ENCODE measurements at regions not wholly inside any gene's neighbourhood (a gene's known extent, or its start where the extent isn't known, plus 50 kb on each side); places are given as distances from the start of the nearest gene placed in this dataset.

- Histone ChIP-seq H3K36me3 (replicated peaks; ENCODE audit: insufficient read depth, low read length) (no peaks in the 10 kb centered on the region), H3K4me2 (ENCODE audit: low read depth, low read length) (no peak overlapping the region), H3K27ac (ENCODE audit: low read length) (no peak overlapping the region), H3K9me3 (replicated peaks; ENCODE audit: insufficient read depth, low read length) (no peaks in the 10 kb centered on the region), H3K9me2 (replicated peaks; ENCODE audit: insufficient read depth, low read length) (no peaks in the 10 kb centered on the region), H3K79me2 (ENCODE audit: low read length) (no peaks in the 10 kb centered on the region), H3K27me3 (replicated peaks; ENCODE audit: insufficient read depth, low read length) (no peaks in the 10 kb centered on the region), H3F3A (ENCODE audit: insufficient read depth, low read length) (no peaks in the 10 kb centered on the region), H3K9ac (ENCODE audit: low read length) (no peak overlapping the region), H2AFZ (ENCODE audit: low read length) (no peak overlapping the region), H3K4me1 (ENCODE audit: low read length) (no peaks in the 10 kb centered on the region), H3K4me3 (ENCODE audit: low read length) (no peak overlapping the region), H4K20me1 (ENCODE audit: insufficient read depth, low read length) (no peaks in the 10 kb centered on the region)
- TF ChIP-seq EZH2 (optimal IDR thresholded peaks at IDR 0.05; ENCODE audit: low read depth, low read length), result no peak
- TF ChIP-seq CTCF (IDR thresholded peaks at IDR 0.05; ENCODE audit: low read length), result no peak
- TF ChIP-seq EZH2phosphoT487 (IDR thresholded peaks at IDR 0.05; ENCODE audit: low read length), result no peak
- no peak for DNase-seq
Measured at GRCh38 chr2:104481341-104481740, 372.6 kb upstream of the POU3F3 start.

- H3F3A ChIP-seq (ENCODE audit: insufficient read depth, low read length), result no peaks in the 10 kb centered on the region
- DNase-seq, result no peak
- H4K20me1 ChIP-seq (ENCODE audit: insufficient read depth, low read length), result no peaks in the 10 kb centered on the region
Measured at GRCh38 chr2:104487366-104487765, 366.5 kb upstream of the POU3F3 start.

GRCh38 chr2:104493698-104494097 lies 360.2 kb upstream of the POU3F3 start:
- Histone ChIP-seq H3K9ac (ENCODE audit: low read length) (no peak overlapping the region), H2AFZ (ENCODE audit: low read length) (no peak overlapping the region), H3K27ac (ENCODE audit: low read length) (no peak overlapping the region), H3K4me2 (ENCODE audit: low read depth, low read length) (no peak overlapping the region), H4K20me1 (ENCODE audit: insufficient read depth, low read length) (no peaks in the 10 kb centered on the region), H3K9me3 (replicated peaks; ENCODE audit: insufficient read depth, low read length) (no peaks in the 10 kb centered on the region), H3K4me1 (ENCODE audit: low read length) (no peaks in the 10 kb centered on the region), H3K27me3 (replicated peaks; ENCODE audit: insufficient read depth, low read length) (no peaks in the 10 kb centered on the region), H3K79me2 (ENCODE audit: low read length) (no peaks in the 10 kb centered on the region), H3K36me3 (replicated peaks; ENCODE audit: insufficient read depth, low read length) (no peaks in the 10 kb centered on the region), H3F3A (ENCODE audit: insufficient read depth, low read length) (no peaks in the 10 kb centered on the region), H3K4me3 (ENCODE audit: low read length) (no peak overlapping the region), H3K9me2 (replicated peaks; ENCODE audit: insufficient read depth, low read length) (no peaks in the 10 kb centered on the region)
- DNase-seq, result no peak
- TF ChIP-seq CTCF (IDR thresholded peaks at IDR 0.05; ENCODE audit: low read length) (no peak), EZH2phosphoT487 (IDR thresholded peaks at IDR 0.05; ENCODE audit: low read length) (no peak), EZH2 (optimal IDR thresholded peaks at IDR 0.05; ENCODE audit: low read depth, low read length) (no peak)

More at GRCh38 chr2:104487366-104487765, 366.5 kb upstream of the POU3F3 start:
- TF ChIP-seq CTCF (IDR thresholded peaks at IDR 0.05; ENCODE audit: low read length), result no peak
- TF ChIP-seq EZH2phosphoT487 (IDR thresholded peaks at IDR 0.05; ENCODE audit: low read length), result no peak
- no peak for TF ChIP-seq EZH2 (optimal IDR thresholded peaks at IDR 0.05; ENCODE audit: low read depth, low read length)
- H3K9me2 ChIP-seq (replicated peaks; ENCODE audit: insufficient read depth, low read length), result no peaks in the 10 kb centered on the region
- no peak overlapping the region for H2AFZ ChIP-seq (ENCODE audit: low read length)
- no peak overlapping the region for H3K27ac ChIP-seq (ENCODE audit: low read length)
- H3K36me3 ChIP-seq (replicated peaks; ENCODE audit: insufficient read depth, low read length), result no peaks in the 10 kb centered on the region
- no peaks in the 10 kb centered on the region for H3K4me1 ChIP-seq (ENCODE audit: low read length)
- no peak overlapping the region for H3K4me2 ChIP-seq (ENCODE audit: low read depth, low read length)
- H3K9ac ChIP-seq (ENCODE audit: low read length), result no peak overlapping the region
- H3K27me3 ChIP-seq (replicated peaks; ENCODE audit: insufficient read depth, low read length), result no peaks in the 10 kb centered on the region
- H3K9me3 ChIP-seq (replicated peaks; ENCODE audit: insufficient read depth, low read length), result no peaks in the 10 kb centered on the region
- H3K4me3 ChIP-seq (ENCODE audit: low read length), result no peak overlapping the region
- H3K79me2 ChIP-seq (ENCODE audit: low read length), result no peaks in the 10 kb centered on the region

All from MM.1S (cell line).